ENCODE measurements at regions not wholly inside any gene's neighbourhood (a gene's known extent, or its start where the extent isn't known, plus 50 kb on each side); places are given as distances from the start of the nearest gene placed in this dataset.
"Not testable (repeated sequence)": the region's sequence is repeated elsewhere in the genome, so short reads cannot be mapped to it uniquely, and the experiment has no call there.

- peak; percentile 26 for DNase-seq
Measured at GRCh38 chr3:177338697-177339219, 141.5 kb upstream of the TBL1XR1 start.

- not testable (repeated sequence) for DNase-seq
Measured at GRCh38 chr3:177339220-177339703, 142.0 kb upstream of the TBL1XR1 start.

GRCh38 chr3:177340243-177340830 is 143.1 kb upstream of the TBL1XR1 start:
- peak; percentile 65 for DNase-seq

GRCh38 chr3:177341736-177342419 is 144.6 kb upstream of the TBL1XR1 start:
- DNase-seq = no peak

- no peak for DNase-seq
Measured at GRCh38 chr3:177343122-177343625, 145.9 kb upstream of the TBL1XR1 start.

GRCh38 chr3:177345049-177345972 is 148.0 kb upstream of the TBL1XR1 start:
- peak; percentile 98 for DNase-seq

GRCh38 chr3:177345973-177346503 is 148.8 kb upstream of the TBL1XR1 start:
- DNase-seq = no peak

- DNase-seq = no peak
Measured at GRCh38 chr3:177346878-177347277, 149.6 kb upstream of the TBL1XR1 start.

- DNase-seq = no peak
Measured at GRCh38 chr3:177347611-177348010, 150.3 kb upstream of the TBL1XR1 start.

- DNase-seq = no peak
Measured at GRCh38 chr3:177348974-177349373, 151.7 kb upstream of the TBL1XR1 start.

- no peak for DNase-seq
Measured at GRCh38 chr3:177349384-177349783, 152.1 kb upstream of the TBL1XR1 start.

GRCh38 chr3:177350121-177350520 is 152.8 kb upstream of the TBL1XR1 start:
- DNase-seq = no peak

GRCh38 chr3:177351206-177351605 is 153.9 kb upstream of the TBL1XR1 start:
- no peak for DNase-seq

- no peak for DNase-seq
Measured at GRCh38 chr3:177351757-177352158, 154.5 kb upstream of the TBL1XR1 start.

- DNase-seq = no peak
Measured at GRCh38 chr3:177352424-177352823, 155.1 kb upstream of the TBL1XR1 start.

- no peak for DNase-seq
Measured at GRCh38 chr3:177353140-177353539, 155.9 kb upstream of the TBL1XR1 start.

GRCh38 chr3:177353879-177354278 is 156.6 kb upstream of the TBL1XR1 start:
- not testable (repeated sequence) for DNase-seq

- no peak for DNase-seq
Measured at GRCh38 chr3:177354466-177354865, 157.2 kb upstream of the TBL1XR1 start.

- no peak for DNase-seq
Measured at GRCh38 chr3:177356113-177356512, 158.8 kb upstream of the TBL1XR1 start.

- no peak for DNase-seq
Measured at GRCh38 chr3:177356952-177357351, 159.7 kb upstream of the TBL1XR1 start.

- peak; percentile 93 for DNase-seq
Measured at GRCh38 chr3:177357352-177358090, 160.2 kb upstream of the TBL1XR1 start.

Measured in fibroblast of skin of back (primary cell).